LNCaP clone FGC (cell line): ENCODE measurements at regions not wholly inside any gene's neighbourhood (a gene's known extent, or its start where the extent isn't known, plus 50 kb on each side); places are given as distances from the start of the nearest gene placed in this dataset.
"Not testable (repeated sequence)": the region's sequence is repeated elsewhere in the genome, so short reads cannot be mapped to it uniquely, and the experiment has no call there.

Experiments
- DNase-seq: peaks from one replicate; pipeline ENCODE4 v3.0.0-alpha.2; 2011; ENCODE audit warnings: low read depth
- H3K4me3 ChIP-seq: 2 replicates; pipeline ENCODE4 v1.5.1; 2011; ENCODE audit warnings: mild to moderate bottlenecking, low read depth, low read length, control low read depth
- TF ChIP-seq, protein P1 (sequence below): IDR thresholded peaks from 2 replicates; pipeline ENCODE4 v1.5.1; 2012; ENCODE audit warnings: mild to moderate bottlenecking; ENCODE audit not compliant: control insufficient read depth, insufficient read depth; ENCODE audit errors: extremely low read depth

DNA sequence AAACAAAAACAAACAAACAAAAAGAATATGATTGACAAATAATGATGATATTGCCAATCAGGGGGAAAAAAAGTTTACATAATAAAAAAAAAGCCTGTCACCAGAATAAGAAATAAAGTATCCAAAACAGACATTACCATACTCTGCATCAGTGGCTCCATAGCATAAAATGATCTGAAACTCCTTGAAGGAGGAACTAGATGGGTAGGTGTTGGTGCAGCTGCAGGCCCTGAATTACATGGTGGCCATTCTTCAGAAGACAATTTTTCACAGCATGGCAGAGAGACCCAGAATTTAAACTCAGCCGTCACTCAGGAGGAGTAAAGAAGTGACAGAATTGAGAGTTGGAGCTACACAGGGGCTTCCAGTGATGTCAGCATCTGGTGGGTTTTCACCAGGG is 60.2 kb downstream of the GLUL start:
- TF ChIP-seq, protein P1, sequence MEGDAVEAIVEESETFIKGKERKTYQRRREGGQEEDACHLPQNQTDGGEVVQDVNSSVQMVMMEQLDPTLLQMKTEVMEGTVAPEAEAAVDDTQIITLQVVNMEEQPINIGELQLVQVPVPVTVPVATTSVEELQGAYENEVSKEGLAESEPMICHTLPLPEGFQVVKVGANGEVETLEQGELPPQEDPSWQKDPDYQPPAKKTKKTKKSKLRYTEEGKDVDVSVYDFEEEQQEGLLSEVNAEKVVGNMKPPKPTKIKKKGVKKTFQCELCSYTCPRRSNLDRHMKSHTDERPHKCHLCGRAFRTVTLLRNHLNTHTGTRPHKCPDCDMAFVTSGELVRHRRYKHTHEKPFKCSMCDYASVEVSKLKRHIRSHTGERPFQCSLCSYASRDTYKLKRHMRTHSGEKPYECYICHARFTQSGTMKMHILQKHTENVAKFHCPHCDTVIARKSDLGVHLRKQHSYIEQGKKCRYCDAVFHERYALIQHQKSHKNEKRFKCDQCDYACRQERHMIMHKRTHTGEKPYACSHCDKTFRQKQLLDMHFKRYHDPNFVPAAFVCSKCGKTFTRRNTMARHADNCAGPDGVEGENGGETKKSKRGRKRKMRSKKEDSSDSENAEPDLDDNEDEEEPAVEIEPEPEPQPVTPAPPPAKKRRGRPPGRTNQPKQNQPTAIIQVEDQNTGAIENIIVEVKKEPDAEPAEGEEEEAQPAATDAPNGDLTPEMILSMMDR = no peak
- no peak overlapping the region for H3K4me3 ChIP-seq
- DNase-seq = no peak

DNA sequence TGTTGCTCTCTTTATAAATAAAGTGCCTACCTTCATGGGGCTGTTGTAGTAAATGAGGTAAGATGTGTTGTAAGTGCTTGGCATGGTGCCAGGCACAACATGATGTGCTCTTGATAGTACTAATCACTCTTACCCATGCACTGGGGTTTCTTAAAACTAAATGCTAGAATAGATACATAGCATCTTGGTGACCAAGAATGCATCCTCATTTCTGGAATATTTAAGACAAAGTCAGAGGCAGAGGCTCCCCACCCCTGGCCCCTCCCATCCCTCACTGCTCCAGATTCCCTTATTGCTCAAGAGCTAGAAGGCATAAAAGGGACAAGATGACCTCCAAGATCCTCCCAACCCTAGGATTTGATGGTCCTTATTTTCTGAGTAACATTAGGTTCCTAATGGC is 61.3 kb downstream of the GLUL start:
- TF ChIP-seq, protein P1 = no peak
- peak; percentile 4 for DNase-seq
- no peak overlapping the region for H3K4me3 ChIP-seq

DNA sequence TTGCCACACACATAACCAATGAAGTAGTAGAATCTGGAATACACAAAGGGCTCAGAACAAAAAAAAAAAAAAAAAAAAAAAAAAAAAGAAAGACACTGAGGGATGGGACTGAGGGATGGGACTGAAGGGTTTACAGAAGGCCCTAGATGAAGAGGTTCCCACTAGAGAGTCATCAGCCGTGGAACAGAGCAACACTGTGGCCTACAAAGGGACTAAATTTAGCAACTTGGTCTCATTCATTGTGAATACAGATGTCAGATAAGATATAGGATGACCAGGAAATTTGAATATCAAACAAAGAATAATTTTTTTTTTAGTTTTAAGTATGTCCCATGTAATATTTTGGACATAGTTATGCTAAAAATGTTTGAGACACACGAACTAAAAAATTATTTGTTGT is 62.1 kb downstream of the GLUL start:
- DNase-seq = no peak
- no peak overlapping the region for H3K4me3 ChIP-seq
- TF ChIP-seq, protein P1 = no peak

DNA sequence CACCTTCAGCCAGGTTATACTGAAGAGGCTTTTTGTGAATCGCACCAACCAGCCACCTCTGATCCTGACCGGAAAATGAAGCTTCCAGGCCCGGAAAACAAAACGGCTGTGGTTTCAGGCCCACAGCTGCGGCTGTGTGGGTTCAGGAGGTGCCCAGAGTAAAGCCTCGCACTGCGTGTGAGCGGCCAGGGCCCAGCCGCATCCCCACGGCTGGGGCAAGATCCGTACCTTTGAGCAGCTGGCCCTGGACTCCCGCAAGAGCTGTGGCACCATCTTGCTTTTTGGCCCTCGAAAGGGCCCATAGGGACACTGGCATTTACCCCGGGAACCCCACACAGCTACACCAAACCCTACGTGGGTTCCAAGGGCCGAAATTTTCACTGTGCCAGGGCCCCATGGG is 63.0 kb downstream of the GLUL start:
- no peak overlapping the region for H3K4me3 ChIP-seq
- TF ChIP-seq, protein P1 = no peak
- DNase-seq = no peak

DNA sequence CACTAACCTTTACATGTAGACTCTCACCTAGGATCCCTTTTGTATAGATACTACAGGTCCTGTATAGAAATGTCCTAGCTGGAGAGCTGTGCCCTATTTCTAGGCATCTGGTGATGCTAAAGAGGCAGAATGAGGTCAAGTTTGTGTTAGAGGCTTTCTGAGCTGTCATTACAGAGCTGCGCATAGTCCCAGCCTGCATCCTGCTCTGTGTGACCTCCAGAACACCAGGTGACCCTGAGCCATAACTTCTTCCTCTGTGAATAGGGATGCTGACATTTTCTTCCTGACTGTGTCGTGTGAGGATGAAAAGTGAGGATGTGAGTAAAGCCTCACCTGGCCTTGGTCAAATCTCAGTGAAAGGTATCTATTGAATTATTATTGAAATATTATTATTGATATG is 66.3 kb downstream of the GLUL start:
- H3K4me3 ChIP-seq = no peak overlapping the region
- TF ChIP-seq, protein P1 = no peak
- no peak for DNase-seq

DNA sequence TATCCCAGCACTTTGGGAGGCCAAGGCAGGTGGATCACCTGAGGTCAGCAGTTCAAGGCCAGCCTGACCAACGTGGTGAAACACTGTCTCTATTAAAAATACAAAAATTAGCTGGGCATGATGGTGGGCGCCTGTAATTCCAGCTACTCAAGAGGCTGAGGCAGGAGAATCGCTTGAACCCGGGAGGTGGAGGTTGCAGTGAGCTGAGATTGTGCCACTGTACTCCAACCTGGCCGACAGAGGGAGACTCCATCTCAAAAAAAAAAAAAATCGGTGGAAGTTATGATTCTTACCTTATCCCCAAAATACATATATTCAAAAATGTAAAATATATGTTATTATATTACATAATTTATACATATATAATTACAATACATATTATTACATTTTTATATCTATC is 70.1 kb downstream of the GLUL start:
- DNase-seq, H3K4me3 ChIP-seq: not testable (repeated sequence)

DNA sequence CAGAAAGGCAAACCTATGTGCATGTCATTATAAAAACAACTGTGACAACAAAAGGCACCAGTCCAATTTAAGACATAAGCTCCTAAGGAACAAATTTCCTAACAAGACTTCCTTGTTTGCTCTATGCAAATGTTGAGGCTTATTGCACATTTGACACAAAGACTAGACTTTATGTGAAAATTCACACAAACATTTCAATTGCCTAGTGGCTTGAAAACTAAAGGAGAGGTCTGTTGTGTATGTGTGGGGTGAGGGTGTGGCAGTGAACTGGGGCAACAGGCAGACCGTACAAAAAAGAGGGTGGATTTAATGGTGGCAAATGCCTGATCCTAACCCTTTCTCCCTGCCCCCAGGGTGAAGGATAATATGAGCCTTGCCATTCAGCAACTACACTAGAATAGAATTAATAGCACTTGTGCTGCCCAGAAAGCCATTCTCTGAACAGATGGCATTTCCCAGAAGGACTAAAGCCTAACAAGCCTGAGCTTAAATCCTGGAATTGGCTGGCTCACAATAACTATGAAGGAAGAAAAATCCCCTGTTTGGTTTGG is 73.9 kb downstream of the GLUL start:
- peak; percentile 72 for DNase-seq
- TF ChIP-seq, protein P1 = no peak
- no peak overlapping the region for H3K4me3 ChIP-seq

DNA sequence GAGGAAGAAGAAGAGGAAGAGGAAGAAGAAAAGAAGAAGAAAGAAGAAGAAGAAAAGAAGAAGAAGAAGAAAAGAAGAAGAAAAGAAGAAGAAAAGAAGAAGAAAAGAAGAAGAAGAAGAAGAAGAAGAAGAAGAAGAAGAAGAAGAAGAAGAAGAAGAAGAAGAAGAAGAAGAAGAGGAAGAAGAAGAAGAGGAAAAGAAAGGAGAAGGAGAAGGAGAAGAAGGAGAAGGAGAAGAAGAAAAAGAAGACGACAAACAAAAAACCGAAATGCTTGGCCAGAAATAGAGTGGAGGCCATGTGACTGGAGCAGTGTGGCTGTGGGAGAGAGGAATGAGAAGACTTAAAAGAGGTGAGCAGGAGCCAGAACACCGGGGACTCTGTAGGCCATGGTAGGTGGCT is 75.1 kb downstream of the GLUL start:
- H3K4me3 ChIP-seq, DNase-seq: not testable (repeated sequence)
